Keratinocyte (primary cell): ENCODE measurements at regions not wholly inside any gene's neighbourhood (a gene's known extent, or its start where the extent isn't known, plus 50 kb on each side); places are given as distances from the start of the nearest gene placed in this dataset.

Source experiments
- DNase-seq: peaks from one replicate; pipeline ENCODE4 v3.0.0-alpha.2; 2011; ENCODE audit warnings: low read depth, missing footprints, low spot score
- FAIRE-seq: peaks from 2 replicates; lab custom pipeline; 2011; peaks lifted over from hg19 to GRCh38; lab: Jason Lieb, UNC
- H2AFZ ChIP-seq: 2 replicates; pipeline ENCODE4 v1.6.0; 2012; ENCODE audit warnings: low read length, control low read depth, inconsistent platforms; ENCODE audit not compliant: control insufficient read depth
- H3K27ac ChIP-seq: 2 replicates; pipeline ENCODE4 v1.5.1; 2011; ENCODE audit warnings: low read length; ENCODE audit not compliant: control insufficient read depth, insufficient read depth
- H3K27me3 ChIP-seq: 3 replicates; pipeline ENCODE4 v1.6.0; 2011; ENCODE audit warnings: low read length; ENCODE audit not compliant: control insufficient read depth, insufficient read depth; ENCODE audit errors: extremely low read depth
- H3K36me3 ChIP-seq, 2 experiments: 2 replicates in 1 of 2; 3 replicates in 1 of 2; pipeline ENCODE4 v1.5.1; 2011; ENCODE audit warnings: low read length in 2 of 2, mild to moderate bottlenecking in 1 of 2; ENCODE audit not compliant: control insufficient read depth in 2 of 2, insufficient read depth in 2 of 2; ENCODE audit errors: extremely low read depth in 1 of 2
- H3K4me1 ChIP-seq: 3 replicates; pipeline ENCODE4 v1.5.1; 2011; ENCODE audit warnings: low read length; ENCODE audit not compliant: control insufficient read depth, insufficient read depth; ENCODE audit errors: extremely low read depth
- H3K4me2 ChIP-seq: 3 replicates; pipeline ENCODE4 v1.6.0; 2011; ENCODE audit warnings: low read depth, low read length; ENCODE audit not compliant: control insufficient read depth, insufficient read depth; ENCODE audit errors: extremely low read depth
- H3K4me3 ChIP-seq, 3 experiments: fragments of 200-600 bp in 1 of 3; sonication (generic) in 1 of 3; 2 replicates in 2 of 3; 3 replicates in 1 of 3; pipeline ENCODE4 v1.5.1; 2011 to 2016; ENCODE audit warnings: low read length in 3 of 3, mild to moderate bottlenecking in 3 of 3, control low read depth in 2 of 3, inconsistent platforms in 1 of 3, low read depth in 1 of 3, mixed read lengths in 1 of 3, mixed run types in 1 of 3, moderate library complexity in 1 of 3; ENCODE audit not compliant: control insufficient read depth in 2 of 3, insufficient read depth in 2 of 3; ENCODE audit errors: extremely low read depth in 1 of 3
- H3K79me2 ChIP-seq: 2 replicates; pipeline ENCODE4 v1.6.0; 2012; ENCODE audit warnings: low read length; ENCODE audit not compliant: control insufficient read depth, insufficient read depth
- H3K9ac ChIP-seq: 3 replicates; pipeline ENCODE4 v1.6.0; 2011; ENCODE audit warnings: low read length; ENCODE audit not compliant: control insufficient read depth, insufficient read depth; ENCODE audit errors: extremely low read depth
- H3K9me1 ChIP-seq: 3 replicates; pipeline ENCODE4 v1.6.0; 2011; ENCODE audit warnings: low read length; ENCODE audit not compliant: control insufficient read depth, insufficient read depth; ENCODE audit errors: extremely low read depth
- H3K9me3 ChIP-seq: 2 replicates; pipeline ENCODE4 v1.5.1; 2012; ENCODE audit warnings: low read depth, low read length; ENCODE audit not compliant: control insufficient read depth
- H4K20me1 ChIP-seq: 3 replicates; pipeline ENCODE4 v1.6.0; 2011; ENCODE audit warnings: low read length; ENCODE audit not compliant: control insufficient read depth, insufficient read depth; ENCODE audit errors: extremely low read depth
- EZH2 ChIP-seq: IDR thresholded peaks from one replicate; pipeline ENCODE4 v1.6.1; 2012; ENCODE audit warnings: inconsistent platforms, mild to moderate bottlenecking, low read length, moderate library complexity
- dilution Hi-C: fragments of 300-500 bp; cut with MboI; formaldehyde crosslinking; loops from one replicate; pipeline ENCODE4 v1.7.0; 2020; ENCODE audit warnings: low sequenced_read_pairs; ENCODE audit not compliant: extremely low pct_ligation_motif_present
- TF ChIP-seq, protein P1 (sequence below), 3 experiments: IDR thresholded peaks in 1 of 3; conservative IDR thresholded peaks in 1 of 3; optimal IDR thresholded peaks in 1 of 3; 2 replicates in 2 of 3; 3 replicates in 1 of 3; pipeline versions ENCODE3 to v1.5.1; 2011; ENCODE audit warnings: low read length in 3 of 3, mild to moderate bottlenecking in 3 of 3, moderate library complexity in 2 of 3, control low read depth in 1 of 3, inconsistent platforms in 1 of 3; ENCODE audit not compliant: insufficient read depth in 2 of 3; ENCODE audit errors: extremely low read depth in 1 of 3

GRCh38 chr12:68070957-68071356, 81.7 kb downstream of the IFNG-AS1 start:
- no peaks in the 10 kb centered on the region for H3K9me3 ChIP-seq
- no peak overlapping the region for H3K4me2 ChIP-seq
- H3K27ac ChIP-seq = no peak overlapping the region
- H3K9me1 ChIP-seq = no peaks in the 10 kb centered on the region
- H4K20me1 ChIP-seq = no peaks in the 10 kb centered on the region
- no peak overlapping the region for H3K4me3 ChIP-seq
- DNase-seq (no peak), FAIRE-seq (no peak)
- H3K9ac ChIP-seq = no peak overlapping the region
- H3K36me3 ChIP-seq = no peaks in the 10 kb centered on the region
- H3K4me1 ChIP-seq = no peaks in the 10 kb centered on the region
- H3K27me3 ChIP-seq = peaks cover 9% of the 10 kb centered on the region
- H2AFZ ChIP-seq = no peak overlapping the region
- H3K79me2 ChIP-seq = no peaks in the 10 kb centered on the region
- TF ChIP-seq, protein P1, sequence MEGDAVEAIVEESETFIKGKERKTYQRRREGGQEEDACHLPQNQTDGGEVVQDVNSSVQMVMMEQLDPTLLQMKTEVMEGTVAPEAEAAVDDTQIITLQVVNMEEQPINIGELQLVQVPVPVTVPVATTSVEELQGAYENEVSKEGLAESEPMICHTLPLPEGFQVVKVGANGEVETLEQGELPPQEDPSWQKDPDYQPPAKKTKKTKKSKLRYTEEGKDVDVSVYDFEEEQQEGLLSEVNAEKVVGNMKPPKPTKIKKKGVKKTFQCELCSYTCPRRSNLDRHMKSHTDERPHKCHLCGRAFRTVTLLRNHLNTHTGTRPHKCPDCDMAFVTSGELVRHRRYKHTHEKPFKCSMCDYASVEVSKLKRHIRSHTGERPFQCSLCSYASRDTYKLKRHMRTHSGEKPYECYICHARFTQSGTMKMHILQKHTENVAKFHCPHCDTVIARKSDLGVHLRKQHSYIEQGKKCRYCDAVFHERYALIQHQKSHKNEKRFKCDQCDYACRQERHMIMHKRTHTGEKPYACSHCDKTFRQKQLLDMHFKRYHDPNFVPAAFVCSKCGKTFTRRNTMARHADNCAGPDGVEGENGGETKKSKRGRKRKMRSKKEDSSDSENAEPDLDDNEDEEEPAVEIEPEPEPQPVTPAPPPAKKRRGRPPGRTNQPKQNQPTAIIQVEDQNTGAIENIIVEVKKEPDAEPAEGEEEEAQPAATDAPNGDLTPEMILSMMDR (optimal IDR thresholded peaks at IDR 0.05 in 1 of 3, IDR thresholded peaks at IDR 0.05 in 1 of 3, conservative IDR thresholded peaks at IDR 0.05 in 1 of 3; ENCODE audit: extremely low read depth in 1 of 3, insufficient read depth in 2 of 3, low read length in 3 of 3) = no peak
- no peak for TF ChIP-seq EZH2
- dilution Hi-C loops = no loop called here
